ENCODE measurements at regions not wholly inside any gene's neighbourhood (a gene's known extent, or its start where the extent isn't known, plus 50 kb on each side); places are given as distances from the start of the nearest gene placed in this dataset.
"Not testable (repeated sequence)": the region's sequence is repeated elsewhere in the genome, so short reads cannot be mapped to it uniquely, and the experiment has no call there.

GRCh38 chr17:11182430-11182829 lies 58.6 kb upstream of the SHISA6 start:
- no peak for DNase-seq

GRCh38 chr17:11178581-11178980 lies 62.4 kb upstream of the SHISA6 start:
- no peak for DNase-seq

- DNase-seq: no peak
These were observed 63.7 kb upstream of the SHISA6 start for GRCh38 chr17:11177340-11177739.

- DNase-seq: no peak
These were observed 64.5 kb upstream of the SHISA6 start for GRCh38 chr17:11176549-11176948.

- no peak for DNase-seq
These were observed 70.1 kb upstream of the SHISA6 start for GRCh38 chr17:11170881-11171280.

- DNase-seq: no peak
These were observed 89.1 kb upstream of the SHISA6 start for GRCh38 chr17:11151818-11152425.

DNA sequence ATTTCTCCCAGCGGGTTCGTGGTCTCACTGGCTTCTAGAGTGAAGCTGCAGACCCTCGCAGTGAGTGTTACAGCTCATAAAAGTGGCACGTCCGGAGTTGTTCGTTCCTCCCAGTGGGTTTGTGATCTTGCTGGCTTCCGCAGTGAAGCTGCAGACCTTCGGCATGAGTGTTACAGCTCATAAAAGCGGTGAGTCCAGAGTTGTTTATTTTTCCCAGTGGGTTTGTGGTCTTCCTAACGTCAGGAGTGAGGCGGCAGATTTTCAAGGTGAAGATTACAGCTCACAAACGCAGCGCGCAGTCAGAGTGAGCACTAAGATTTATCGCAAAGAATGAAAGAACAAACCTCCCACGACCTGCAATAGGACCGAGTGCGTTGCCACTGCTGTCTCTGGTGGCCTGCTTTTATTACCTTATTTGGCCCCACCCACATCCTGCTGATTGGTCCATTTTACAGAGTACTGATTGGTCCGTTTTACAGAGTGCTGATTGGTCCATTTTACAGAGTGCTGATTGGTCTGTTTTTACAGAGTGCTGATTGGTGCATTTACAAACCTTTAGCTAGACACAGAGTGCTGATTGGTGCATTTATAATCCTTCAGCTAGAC lies 90.0 kb upstream of the SHISA6 start:
- DNase-seq: not testable (repeated sequence)

DNA sequence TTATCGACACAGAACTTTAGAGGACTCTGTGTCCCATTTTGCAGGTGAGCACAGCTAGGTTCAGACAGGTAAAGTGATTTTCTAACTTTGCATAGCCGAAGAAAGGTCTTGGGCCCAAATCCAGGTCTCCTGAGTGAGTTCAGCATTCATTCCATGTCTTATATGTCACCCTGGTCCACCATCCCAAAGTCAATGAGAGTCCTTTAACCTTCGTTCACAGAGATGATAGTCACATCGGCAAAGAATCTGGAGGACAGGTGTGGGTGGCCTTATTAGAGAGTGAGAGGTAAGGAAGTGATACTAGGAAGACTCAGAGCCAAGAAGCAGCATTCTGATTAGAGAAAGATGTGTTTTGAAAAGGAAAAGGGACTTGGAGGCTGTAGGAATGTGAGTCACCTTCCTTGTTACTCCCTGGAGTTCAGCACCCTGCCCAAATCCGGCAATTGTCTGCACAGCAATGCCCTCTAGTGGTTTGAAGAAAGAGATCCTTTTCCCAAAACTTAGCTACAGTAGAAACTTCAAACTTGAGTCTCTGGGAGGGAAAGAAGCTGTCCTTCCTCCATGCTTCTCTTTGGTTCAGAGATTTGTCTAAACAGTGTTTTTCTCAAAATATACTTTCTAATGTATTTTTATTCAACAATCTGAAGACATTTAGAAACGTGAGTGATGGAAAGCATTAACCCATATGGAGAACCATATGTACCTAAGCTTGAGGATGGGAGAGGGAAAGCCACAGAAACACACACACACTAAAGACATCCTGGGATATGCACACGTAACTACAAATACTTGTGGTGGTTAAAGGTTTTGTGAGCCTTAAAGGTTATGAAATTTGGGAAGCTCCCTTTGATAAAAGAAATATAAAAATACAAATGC lies 96.4 kb upstream of the SHISA6 start:
- peak; percentile 16 for DNase-seq

GRCh38 chr17:11142231-11142630 lies 98.8 kb upstream of the SHISA6 start:
- DNase-seq: no peak

DNA sequence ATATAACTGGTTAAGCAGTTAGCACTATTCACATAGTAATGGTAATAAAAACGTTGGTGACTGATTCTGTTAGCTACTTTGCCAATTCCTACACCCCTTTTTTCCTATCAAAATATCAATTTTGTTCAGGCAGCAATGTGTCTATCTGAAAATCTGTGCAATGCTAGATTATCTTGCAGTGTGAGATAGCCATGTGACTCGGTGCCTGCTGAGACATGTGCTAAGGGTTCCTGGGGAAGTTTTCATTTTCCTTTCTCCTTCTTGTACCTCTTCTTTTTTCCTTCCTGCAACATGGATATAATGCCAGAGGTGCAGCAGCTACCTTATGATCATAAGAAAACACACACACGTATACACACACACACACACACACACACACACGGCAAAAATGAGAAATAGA lies 100.5 kb upstream of the SHISA6 start:
- DNase-seq: no peak

- DNase-seq: peak; percentile 49
These were observed 101.0 kb upstream of the SHISA6 start for GRCh38 chr17:11140043-11140442.

- no peak for DNase-seq
These were observed 103.0 kb upstream of the SHISA6 start for GRCh38 chr17:11138023-11138422.

- no peak for DNase-seq
These were observed 105.2 kb upstream of the SHISA6 start for GRCh38 chr17:11135819-11136218.

- DNase-seq: no peak
These were observed 110.6 kb upstream of the SHISA6 start for GRCh38 chr17:11130367-11130766.

DNA sequence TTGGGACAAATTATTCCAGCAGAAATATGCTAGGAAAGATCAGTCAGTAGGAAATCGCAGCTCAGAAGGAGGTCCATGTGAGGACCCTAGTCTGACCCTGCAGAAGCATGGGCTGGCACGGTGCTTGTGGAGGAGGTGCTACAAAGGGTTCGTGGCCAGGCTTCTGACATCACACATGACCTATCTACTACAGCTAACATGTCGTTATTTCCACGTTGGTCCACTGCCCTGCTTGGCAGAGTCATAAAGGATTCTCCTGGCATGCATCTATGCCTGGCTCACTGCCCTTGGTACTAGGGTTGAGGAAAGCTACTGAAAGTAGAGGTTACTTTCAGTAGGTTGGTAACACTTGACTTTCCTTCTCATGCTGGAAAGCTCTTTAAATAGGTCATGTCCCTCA lies 118.1 kb upstream of the SHISA6 start:
- DNase-seq: no peak

- peak; percentile 10 for DNase-seq
These were observed 119.5 kb upstream of the SHISA6 start for GRCh38 chr17:11121341-11121985.

GRCh38 chr17:11109106-11109505 lies 131.9 kb upstream of the SHISA6 start:
- DNase-seq: no peak

DNA sequence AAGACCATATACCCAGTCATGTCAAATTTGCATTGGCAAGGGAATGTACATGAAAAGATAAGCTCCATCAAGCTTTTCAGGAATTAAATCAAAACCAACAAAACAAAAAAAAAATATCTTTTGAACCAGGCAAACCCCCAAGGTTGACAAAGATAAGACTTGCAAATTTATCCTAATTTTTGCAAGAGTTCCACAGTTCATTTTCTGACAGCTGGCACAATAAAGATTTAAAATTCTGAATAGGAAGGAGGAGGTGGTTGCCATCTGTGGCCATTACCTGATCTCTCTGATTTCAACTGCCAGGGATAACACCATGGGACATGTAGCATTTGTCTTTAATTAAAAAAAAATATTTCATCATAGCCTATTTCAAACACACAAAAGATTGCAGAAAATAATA lies 135.9 kb upstream of the SHISA6 start:
- DNase-seq: no peak

DNA sequence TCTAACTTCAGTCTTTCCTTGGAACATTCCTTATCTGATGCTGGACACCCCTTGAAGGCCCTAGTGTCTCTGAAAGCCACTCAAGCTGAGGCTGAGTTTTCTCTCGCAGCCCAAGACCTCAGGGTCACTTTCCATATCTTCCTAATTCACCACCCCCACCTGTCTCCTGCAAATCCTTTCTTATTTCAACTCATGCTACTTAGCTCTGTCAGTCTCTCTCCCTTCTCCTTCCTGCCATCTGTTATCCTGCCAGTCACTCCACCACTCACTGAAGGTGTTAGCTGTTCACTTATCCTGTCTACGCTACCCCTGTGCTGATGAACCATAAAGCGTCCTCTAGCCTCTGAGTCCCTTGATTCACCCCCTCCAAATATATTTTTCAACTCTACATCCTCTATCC lies 143.9 kb upstream of the SHISA6 start:
- DNase-seq: no peak

DNA sequence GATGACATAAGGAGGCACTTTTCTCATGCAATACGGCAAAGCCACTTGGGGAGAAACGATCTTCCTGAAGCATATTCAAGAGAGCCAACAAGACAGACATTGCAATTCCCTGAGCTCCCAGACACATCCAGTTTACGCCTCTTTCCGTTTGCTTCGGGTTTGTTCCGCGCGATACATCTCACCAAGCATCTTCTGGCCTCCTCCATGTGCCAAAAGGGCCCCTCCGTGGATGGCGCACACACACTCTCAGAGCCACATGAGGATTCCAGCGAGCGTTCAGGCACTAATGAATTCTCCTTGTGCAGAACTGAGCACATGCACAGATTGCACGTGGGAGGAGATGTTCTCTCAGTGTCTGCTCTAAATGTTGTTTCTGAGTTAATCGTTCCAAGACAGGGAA lies 146.7 kb upstream of the SHISA6 start:
- DNase-seq: peak; percentile 69

GRCh38 chr17:11086646-11087340 lies 154.2 kb upstream of the SHISA6 start:
- no peak for DNase-seq

- DNase-seq: no peak
These were observed 158.5 kb upstream of the SHISA6 start for GRCh38 chr17:11082559-11082958.

All from occipital lobe (tissue), 1 donor.